Mucosa of descending colon (tissue), 3 donors: ENCODE measurements at regions not wholly inside any gene's neighbourhood (a gene's known extent, or its start where the extent isn't known, plus 50 kb on each side); places are given as distances from the start of the nearest gene placed in this dataset.

Source experiments
- ATAC-seq: fragments of 200-7000 bp; cut with Tn5 transposase; one replicate; pipeline ENCODE4 v1.9.1; 2020; ENCODE audit warnings: mild to moderate bottlenecking, moderate library complexity
- DNase-seq, 3 donors: peaks; one replicate each; pipeline ENCODE4 v3.0.0-alpha.2; 2020
- H3K36me3 ChIP-seq: fragments of 200-600 bp; one replicate; pipeline ENCODE4 v1.8.0; 2021; ENCODE audit warnings: low read depth, mild to moderate bottlenecking
- H3K4me1 ChIP-seq: fragments of 200-600 bp; one replicate; pipeline ENCODE4 v1.8.0; 2021; ENCODE audit warnings: low read depth, mild to moderate bottlenecking
- H3K4me3 ChIP-seq: fragments of 200-600 bp; one replicate; pipeline ENCODE4 v1.8.0; 2021; ENCODE audit warnings: mild to moderate bottlenecking
- H3K9me3 ChIP-seq: fragments of 200-600 bp; one replicate; pipeline ENCODE4 v1.8.0; 2021; ENCODE audit warnings: mild to moderate bottlenecking
- intact Hi-C, 2 donors: fragments of 100-400 bp; cut with DNase I in 1 of 2; cut with micrococcal nuclease in 1 of 2; formaldehyde crosslinking; loops; one replicate each; pipeline versions ENCODE4 v1.11.0 to v1.11.1; 2022; cut with DNase I, micrococcal nuclease
- TF ChIP-seq, protein P1 (sequence below): fragments of 200-600 bp; IDR thresholded peaks from one replicate; pipeline ENCODE4 v1.8.0; 2022; ENCODE audit warnings: antibody characterized with exemption, mild to moderate bottlenecking
- donor health status: DM: no; HTN: no; CAD: no; lungs with moderate emphysema.
- donor health status: DM: no; HTN: no; CAD: no.
- donor health status: DM: no; HTN: yes; CAD: no.

DNA sequence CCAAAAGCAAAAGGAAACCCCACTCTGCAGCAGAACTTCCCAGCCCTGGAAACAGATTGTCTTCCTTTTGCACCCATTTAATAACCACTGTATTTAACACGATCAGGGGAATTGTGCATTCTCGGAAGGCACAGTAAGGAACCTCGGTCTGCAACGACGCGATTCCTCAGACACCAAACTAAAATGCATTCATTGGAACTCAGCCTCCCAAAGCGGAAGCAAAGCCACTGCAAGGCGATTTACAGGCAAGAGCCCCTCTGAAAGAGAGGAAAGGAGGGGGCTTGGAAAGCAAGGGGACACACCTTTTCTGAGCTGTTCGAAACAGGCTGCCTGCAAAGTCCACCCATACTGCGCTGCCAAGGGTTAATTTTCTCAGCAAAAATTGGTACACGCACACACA, 297.7 kb downstream of the OMA1 start:
- Histone ChIP-seq H3K4me1 (peaks cover 2% of the 10 kb centered on the region), H3K36me3 (no peaks in the 10 kb centered on the region), H3K9me3 (no peaks in the 10 kb centered on the region), H3K4me3 (no peak overlapping the region)
- TF ChIP-seq, protein P1, sequence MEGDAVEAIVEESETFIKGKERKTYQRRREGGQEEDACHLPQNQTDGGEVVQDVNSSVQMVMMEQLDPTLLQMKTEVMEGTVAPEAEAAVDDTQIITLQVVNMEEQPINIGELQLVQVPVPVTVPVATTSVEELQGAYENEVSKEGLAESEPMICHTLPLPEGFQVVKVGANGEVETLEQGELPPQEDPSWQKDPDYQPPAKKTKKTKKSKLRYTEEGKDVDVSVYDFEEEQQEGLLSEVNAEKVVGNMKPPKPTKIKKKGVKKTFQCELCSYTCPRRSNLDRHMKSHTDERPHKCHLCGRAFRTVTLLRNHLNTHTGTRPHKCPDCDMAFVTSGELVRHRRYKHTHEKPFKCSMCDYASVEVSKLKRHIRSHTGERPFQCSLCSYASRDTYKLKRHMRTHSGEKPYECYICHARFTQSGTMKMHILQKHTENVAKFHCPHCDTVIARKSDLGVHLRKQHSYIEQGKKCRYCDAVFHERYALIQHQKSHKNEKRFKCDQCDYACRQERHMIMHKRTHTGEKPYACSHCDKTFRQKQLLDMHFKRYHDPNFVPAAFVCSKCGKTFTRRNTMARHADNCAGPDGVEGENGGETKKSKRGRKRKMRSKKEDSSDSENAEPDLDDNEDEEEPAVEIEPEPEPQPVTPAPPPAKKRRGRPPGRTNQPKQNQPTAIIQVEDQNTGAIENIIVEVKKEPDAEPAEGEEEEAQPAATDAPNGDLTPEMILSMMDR = no peak
- ATAC-seq = no peak
- DNase-seq = no peak
- intact Hi-C loops = no loop called here

DNA sequence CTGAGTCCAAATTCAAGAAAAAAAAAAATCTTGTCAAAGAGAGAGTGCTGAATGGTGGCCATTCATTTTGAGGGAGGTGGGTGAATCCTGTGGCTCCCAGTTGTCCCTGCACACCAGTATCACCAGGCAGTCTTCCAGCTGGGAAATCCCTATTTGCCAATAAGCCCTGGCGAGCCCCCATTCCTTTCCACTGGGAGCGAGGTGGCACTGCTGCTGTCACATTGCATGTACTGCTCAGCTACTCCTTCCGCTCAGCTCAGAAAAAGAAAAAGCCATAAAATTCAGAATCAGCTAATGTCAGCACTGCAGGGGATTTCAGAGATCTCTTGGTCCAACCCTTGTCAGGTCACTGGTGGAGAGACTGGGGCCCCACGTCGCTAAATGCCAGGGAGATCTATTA, 298.5 kb downstream of the OMA1 start:
- no peaks in the 10 kb centered on the region for H3K36me3 ChIP-seq
- no peak overlapping the region for H3K4me3 ChIP-seq
- no peak for DNase-seq
- TF ChIP-seq, protein P1 = no peak
- H3K4me1 ChIP-seq = peaks cover 2% of the 10 kb centered on the region
- intact Hi-C loops = no loop called here
- no peak for ATAC-seq
- H3K9me3 ChIP-seq = no peaks in the 10 kb centered on the region

DNA sequence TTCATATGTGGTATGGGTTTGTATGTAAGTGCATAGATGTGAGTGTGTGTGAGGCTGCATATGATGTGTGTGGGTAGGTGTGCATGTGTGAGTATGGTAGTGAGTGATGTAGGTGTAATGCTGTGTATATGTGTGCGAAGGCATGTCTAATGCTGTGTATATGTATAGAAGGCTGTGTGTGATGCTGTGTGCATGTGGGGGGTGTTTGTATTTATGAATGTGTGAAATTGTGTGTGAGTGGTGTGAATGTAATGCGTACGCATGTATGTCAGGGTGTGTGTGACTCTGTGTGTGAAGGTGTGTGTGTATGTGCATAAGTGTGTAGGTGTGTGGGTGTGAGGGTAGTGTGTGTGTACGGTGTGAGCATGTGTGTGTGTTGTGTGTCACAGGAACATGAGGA, 300.0 kb downstream of the OMA1 start:
- DNase-seq (no peak), ATAC-seq (no peak)
- intact Hi-C loops = no loop called here
- no peaks in the 10 kb centered on the region for H3K36me3 ChIP-seq
- peaks cover 2% of the 10 kb centered on the region for H3K4me1 ChIP-seq
- H3K9me3 ChIP-seq = no peaks in the 10 kb centered on the region
- no peak overlapping the region for H3K4me3 ChIP-seq
- TF ChIP-seq, protein P1 = no peak

DNA sequence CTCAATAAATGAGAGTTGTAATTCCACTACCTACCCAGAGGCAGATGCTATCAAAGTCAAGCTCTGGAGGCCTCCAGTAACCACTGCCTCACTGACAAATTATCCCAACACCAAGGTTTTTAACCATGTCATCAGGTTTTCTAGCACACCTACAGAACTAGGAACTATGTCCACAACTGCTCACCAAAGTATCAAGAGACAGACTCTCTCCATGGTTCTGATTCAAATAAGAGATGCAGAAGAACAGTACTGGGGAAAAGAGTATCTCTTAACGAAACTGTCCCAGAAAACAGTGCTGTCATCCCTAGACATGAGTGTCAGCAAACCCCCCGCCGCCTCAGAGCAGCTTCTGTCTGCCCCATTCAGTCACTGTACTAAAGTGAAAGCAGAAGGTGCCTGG, 301.7 kb downstream of the OMA1 start:
- Histone ChIP-seq H3K9me3 (no peaks in the 10 kb centered on the region), H3K36me3 (no peaks in the 10 kb centered on the region), H3K4me1 (peaks cover 2% of the 10 kb centered on the region), H3K4me3 (no peak overlapping the region)
- intact Hi-C loops = no loop called here
- no peak for ATAC-seq
- TF ChIP-seq, protein P1 = no peak
- no peak for DNase-seq

DNA sequence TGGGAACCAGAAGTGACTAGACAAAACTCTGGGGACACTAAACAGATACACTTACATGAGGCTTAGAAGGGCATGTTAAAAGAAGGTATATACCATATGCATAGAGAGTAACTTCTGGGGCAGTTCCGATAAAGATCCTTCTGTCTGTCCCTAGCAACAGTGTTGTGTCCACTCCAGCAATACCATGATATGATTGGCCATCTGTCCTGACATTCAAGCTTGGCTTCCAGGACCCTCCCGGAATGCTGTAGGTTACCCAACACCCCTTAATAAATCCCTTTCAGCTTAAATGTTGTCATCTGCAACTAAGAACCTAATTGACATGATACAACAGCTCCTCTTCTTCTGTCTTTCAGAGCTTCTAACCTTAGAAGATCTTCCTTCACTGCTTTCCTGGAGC, 307.7 kb downstream of the OMA1 start:
- no peaks in the 10 kb centered on the region for H3K9me3 ChIP-seq
- intact Hi-C loops = no loop called here
- no peaks in the 10 kb centered on the region for H3K4me1 ChIP-seq
- DNase-seq = no peak
- TF ChIP-seq, protein P1 = no peak
- no peak overlapping the region for H3K4me3 ChIP-seq
- ATAC-seq = no peak
- H3K36me3 ChIP-seq = no peaks in the 10 kb centered on the region

DNA sequence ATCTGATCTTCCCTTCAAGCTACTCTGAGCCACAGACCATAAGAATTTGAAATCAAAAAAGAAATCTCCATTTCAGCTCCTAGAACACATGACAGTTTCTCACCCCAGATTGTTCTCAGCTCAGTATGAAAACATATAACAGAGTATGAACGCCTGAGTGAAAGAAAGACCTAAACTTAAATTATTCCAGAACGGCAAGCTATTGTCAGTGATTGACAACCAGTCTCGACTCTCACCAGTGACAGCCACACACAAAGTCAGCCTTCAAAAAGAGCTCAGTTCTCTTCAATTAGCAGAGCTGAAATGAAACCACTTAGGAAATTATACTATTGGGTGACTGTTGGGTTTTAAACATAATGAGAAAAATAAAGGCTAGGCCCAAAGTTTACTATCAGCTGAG, 312.8 kb downstream of the OMA1 start:
- intact Hi-C loops = no loop called here

More for the DNA sequence above, 312.8 kb downstream of the OMA1 start:
- no peaks in the 10 kb centered on the region for H3K36me3 ChIP-seq
- H3K4me3 ChIP-seq = no peak overlapping the region
- no peaks in the 10 kb centered on the region for H3K9me3 ChIP-seq
- ATAC-seq = no peak
- no peak for DNase-seq
- no peaks in the 10 kb centered on the region for H3K4me1 ChIP-seq
- TF ChIP-seq, protein P1 = no peak
